GM13976 (cell line): ENCODE measurements at regions not wholly inside any gene's neighbourhood (a gene's known extent, or its start where the extent isn't known, plus 50 kb on each side); places are given as distances from the start of the nearest gene placed in this dataset.
"Not testable (repeated sequence)": the region's sequence is repeated elsewhere in the genome, so short reads cannot be mapped to it uniquely, and the experiment has no call there.

Source experiments
- DNase-seq: peaks from one replicate; pipeline ENCODE4 v3.0.0; 2012; ENCODE audit warnings: low spot score
- CTCF ChIP-seq: IDR thresholded peaks from 2 replicates; pipeline ENCODE4 v1.5.1; 2012; ENCODE audit warnings: borderline replicate concordance, mild to moderate bottlenecking; ENCODE audit not compliant: insufficient read depth; ENCODE audit errors: extremely low read depth, missing control alignments, control extremely low read depth
- in situ Hi-C: fragments of 300-500 bp; cut with MboI; formaldehyde crosslinking; loops from one replicate; pipeline ENCODE4 v1.12.0; 2022; ENCODE audit warnings: low sequenced_read_pairs, mixed read lengths, inconsistent platforms; ENCODE audit not compliant: unreplicated experiment

- in situ Hi-C loops = no loop called here
- no peak for DNase-seq
- TF ChIP-seq CTCF = no peak
Measured at GRCh38 chr17:63223212-63223911, 222.7 kb downstream of the CYB561 start.

GRCh38 chr17:63224644-63225043, 221.5 kb downstream of the CYB561 start:
- DNase-seq = no peak
- in situ Hi-C loops = no loop called here
- TF ChIP-seq CTCF = no peak

GRCh38 chr17:63226720-63227119, 219.4 kb downstream of the CYB561 start:
- DNase-seq, in situ Hi-C loops: not testable (repeated sequence)

- in situ Hi-C loops = not testable (repeated sequence)
Measured at GRCh38 chr17:63231015-63231620, 215.0 kb downstream of the CYB561 start.

GRCh38 chr17:63232565-63233310, 213.4 kb downstream of the CYB561 start:
- in situ Hi-C loops = no loop called here
- no peak for DNase-seq
- TF ChIP-seq CTCF = no peak

More at GRCh38 chr17:63231015-63231620, 215.0 kb downstream of the CYB561 start:
- DNase-seq = not testable (repeated sequence)

- no peak for DNase-seq
- in situ Hi-C loops = no loop called here
- no peak for TF ChIP-seq CTCF
Measured at GRCh38 chr17:63240106-63240505, 206.0 kb downstream of the CYB561 start.

GRCh38 chr17:63246344-63246743, 199.8 kb downstream of the CYB561 start:
- in situ Hi-C loops = no loop called here
- DNase-seq = no peak
- TF ChIP-seq CTCF = no peak
